HepG2 (cell line): ENCODE measurements at regions not wholly inside any gene's neighbourhood (a gene's known extent, or its start where the extent isn't known, plus 50 kb on each side); places are given as distances from the start of the nearest gene placed in this dataset.

Experiments used
- ATAC-seq: fragments of 200-7000 bp; cut with Tn5 transposase; 3 replicates; pipeline ENCODE4 v1.9.1; 2020; ENCODE audit warnings: mild to moderate bottlenecking, moderate library complexity
- BruUV-seq: library from RNA; stranded (reverse); fragments of 400-500 nt; replicated peaks from 2 replicates; lab custom pipeline; 2021; lab: Mats Ljungman, UMichigan
- CTCF ChIA-PET: fragments of 300-600 bp; formaldehyde crosslinking; extraction: SDS; loops from one replicate; lab custom pipeline; 2021; ENCODE audit warnings: low total read pairs, inconsistent platforms, low intra/inter-chr PET ratio; lab: Yijun Ruan, JAX
- POLR2A ChIA-PET: fragments of 350-600 bp; sonication (Branson Sonifier 250); formaldehyde crosslinking; loops from one replicate; lab custom pipeline; 2020; ENCODE audit warnings: antibody characterized with exemption, inconsistent platforms; lab: Yijun Ruan, JAX
- DNase-seq: peaks from one replicate; pipeline ENCODE4 v3.0.0-alpha.2; 2015; ENCODE audit warnings: low spot score
- FAIRE-seq: peaks from 3 replicates; lab custom pipeline; 2011; peaks lifted over from hg19 to GRCh38; lab: Jason Lieb, UNC
- H2AFZ ChIP-seq: one replicate; pipeline ENCODE4 v1.6.1; 2011; ENCODE audit warnings: low read length, inconsistent platforms
- H3K27ac ChIP-seq: fragments of 300-600 bp; 3 replicates; pipeline ENCODE4 v1.8.0; 2011; ENCODE audit warnings: mixed run types, mild to moderate bottlenecking, mixed read lengths, low read length, inconsistent platforms; ENCODE audit not compliant: insufficient read depth; ENCODE audit errors: extremely low read length
- H3K27me3 ChIP-seq, 2 experiments: fragments of 200-600 bp in 1 of 2; 2 replicates in 1 of 2; 3 replicates in 1 of 2; pipeline versions ENCODE4 v1.6.0 to v1.8.0; 2011; ENCODE audit warnings: low read length in 2 of 2, mild to moderate bottlenecking in 2 of 2, moderate library complexity in 2 of 2, inconsistent platforms in 1 of 2; ENCODE audit not compliant: insufficient read depth in 2 of 2, control insufficient read depth in 1 of 2
- H3K36me3 ChIP-seq, 2 experiments: fragments of 200-600 bp in 1 of 2; replicated peaks in 1 of 2; 2 replicates in 1 of 2; 3 replicates in 1 of 2; pipeline versions ENCODE4 v1.5.1 to v1.8.0; 2011; ENCODE audit warnings: low read length in 2 of 2, inconsistent platforms in 1 of 2; ENCODE audit not compliant: insufficient read depth in 2 of 2, control insufficient read depth in 1 of 2
- H3K4me1 ChIP-seq: 2 replicates; pipeline ENCODE4 v1.5.1; 2012; ENCODE audit warnings: low read length, inconsistent platforms; ENCODE audit not compliant: insufficient read depth
- H3K4me2 ChIP-seq: 2 replicates; pipeline ENCODE4 v1.6.0; 2011; ENCODE audit warnings: low read depth, low read length, inconsistent platforms
- H3K4me3 ChIP-seq, 3 experiments: fragments of 200-600 bp in 1 of 3; sonication (generic), shearing (Covaris generic) in 1 of 3; replicated peaks in 1 of 3; 2 replicates each; pipeline ENCODE4 v1.5.1; 2011 to 2016; ENCODE audit warnings: low read length in 3 of 3, inconsistent platforms in 2 of 3, low read depth in 2 of 3, mild to moderate bottlenecking in 2 of 3, control low read depth in 1 of 3, mixed read lengths in 1 of 3; ENCODE audit not compliant: insufficient read depth in 1 of 3
- H3K79me2 ChIP-seq: one replicate; pipeline ENCODE4 v1.6.1; 2011; ENCODE audit warnings: low read length, inconsistent platforms; ENCODE audit not compliant: insufficient read depth
- H3K9ac ChIP-seq: 2 replicates; pipeline ENCODE4 v1.6.0; 2011; ENCODE audit warnings: mild to moderate bottlenecking, low read depth, low read length, inconsistent platforms; ENCODE audit not compliant: insufficient read depth
- H3K9me3 ChIP-seq: 2 replicates; pipeline ENCODE4 v1.5.1; 2012; ENCODE audit warnings: mild to moderate bottlenecking, low read length
- H4K20me1 ChIP-seq: 2 replicates; pipeline ENCODE4 v1.6.0; 2011; ENCODE audit warnings: inconsistent platforms, mild to moderate bottlenecking, low read length, moderate library complexity; ENCODE audit not compliant: insufficient read depth
- ARID3A ChIP-seq: IDR thresholded peaks from 2 replicates; pipeline ENCODE4 v1.6.1; 2012; ENCODE audit warnings: low read depth, low read length, improper control_type of control experiment
- ATF3 ChIP-seq: sonication (generic); formaldehyde crosslinking; IDR thresholded peaks from 2 replicates; pipeline ENCODE4 v1.4.0; 2020; ENCODE audit warnings: missing genetic modification reagents
- BATF2 ChIP-seq: sonication (generic); formaldehyde crosslinking; IDR thresholded peaks from 2 replicates; pipeline ENCODE4 v1.8.0; 2022; ENCODE audit warnings: mild to moderate bottlenecking, missing genetic modification reagents, moderate library complexity
- CEBPB ChIP-seq: IDR thresholded peaks from 2 replicates; pipeline ENCODE4 v1.6.1; 2011; ENCODE audit warnings: low read depth, low read length, improper control_type of control experiment, borderline replicate concordance
- CEBPZ ChIP-seq: IDR thresholded peaks from 2 replicates; pipeline ENCODE4 v1.6.1; 2012; ENCODE audit warnings: low read length, improper control_type of control experiment
- FOSL1 ChIP-seq: sonication (generic); formaldehyde crosslinking; IDR thresholded peaks from 2 replicates; pipeline ENCODE4 v1.9.0; 2021; ENCODE audit warnings: missing genetic modification reagents, borderline replicate concordance
- MAFF ChIP-seq: IDR thresholded peaks from 2 replicates; pipeline ENCODE4 v1.6.1; 2011; ENCODE audit warnings: low read depth, low read length, improper control_type of control experiment
- MATR3 ChIP-seq: sonication (generic); formaldehyde crosslinking; IDR thresholded peaks from 2 replicates; pipeline ENCODE4 v1.4.0; 2020; ENCODE audit warnings: missing genetic modification reagents
- NR1H2 ChIP-seq: sonication (generic); formaldehyde crosslinking; IDR thresholded peaks from 2 replicates; pipeline ENCODE4 v1.8.1; 2022; ENCODE audit warnings: low read depth, missing genetic modification reagents, borderline replicate concordance
- PAWR ChIP-seq: sonication (generic); formaldehyde crosslinking; IDR thresholded peaks from 2 replicates; pipeline ENCODE4 v1.4.0; 2020; ENCODE audit warnings: missing genetic modification reagents, mild to moderate bottlenecking, borderline replicate concordance
- SATB2 ChIP-seq: sonication (generic); formaldehyde crosslinking; IDR thresholded peaks from 2 replicates; pipeline ENCODE4 v1.5.0; 2020; ENCODE audit warnings: missing genetic modification reagents
- THYN1 ChIP-seq: sonication (generic); formaldehyde crosslinking; IDR thresholded peaks from 2 replicates; pipeline ENCODE4 v1.8.1; 2023; ENCODE audit warnings: low read depth, mild to moderate bottlenecking, moderate library complexity, missing genetic modification reagents, borderline replicate concordance
- ZBTB7A ChIP-seq: sonication (generic); formaldehyde crosslinking; IDR thresholded peaks from 2 replicates; pipeline ENCODE4 v1.8.0; 2022; ENCODE audit warnings: mild to moderate bottlenecking, missing genetic modification reagents
- ZFP37 ChIP-seq: sonication (generic); formaldehyde crosslinking; IDR thresholded peaks from 2 replicates; pipeline ENCODE4 v1.4.0; 2020; ENCODE audit warnings: missing genetic modification reagents, borderline replicate concordance
- ZNF552 ChIP-seq: sonication (generic); formaldehyde crosslinking; IDR thresholded peaks from 2 replicates; pipeline ENCODE4 v1.9.0; 2022; ENCODE audit warnings: missing genetic modification reagents, mild to moderate bottlenecking, borderline replicate concordance
- ZNF570 ChIP-seq: sonication (generic); formaldehyde crosslinking; IDR thresholded peaks from 2 replicates; pipeline ENCODE4 v1.4.0; 2020; ENCODE audit warnings: mild to moderate bottlenecking, missing genetic modification reagents, borderline replicate concordance
- ZNF577 ChIP-seq: sonication (generic); formaldehyde crosslinking; IDR thresholded peaks from 2 replicates; pipeline ENCODE4 v1.4.0; 2020; ENCODE audit warnings: mild to moderate bottlenecking, low read depth, missing genetic modification reagents, borderline replicate concordance
- ZNF883 ChIP-seq: sonication (generic); formaldehyde crosslinking; IDR thresholded peaks from 2 replicates; pipeline ENCODE4 v1.5.1; 2020; ENCODE audit warnings: mild to moderate bottlenecking, missing genetic modification reagents; ENCODE audit errors: not compliant biosample characterization
- WGBS: methylation state at CpG from one replicate; pipeline ENCODE4 v1.1.6; 2017; ENCODE audit warnings: low lambda C conversion rate; 5-methylcytosine and 5-hydroxymethylcytosine counted together
- in situ Hi-C: cut with HindIII; loops from 2 replicates; pipeline ENCODE4 v1.10.0; 2017; ENCODE audit warnings: low pct_unique_long_range_greater_than_20kb; ENCODE audit not compliant: extremely low pct_ligation_motif_present
- intact Hi-C: fragments of 100-400 bp; cut with micrococcal nuclease; formaldehyde crosslinking; loops from one replicate; pipeline ENCODE4 v1.10.0; 2022; ENCODE audit not compliant: unreplicated experiment

DNA sequence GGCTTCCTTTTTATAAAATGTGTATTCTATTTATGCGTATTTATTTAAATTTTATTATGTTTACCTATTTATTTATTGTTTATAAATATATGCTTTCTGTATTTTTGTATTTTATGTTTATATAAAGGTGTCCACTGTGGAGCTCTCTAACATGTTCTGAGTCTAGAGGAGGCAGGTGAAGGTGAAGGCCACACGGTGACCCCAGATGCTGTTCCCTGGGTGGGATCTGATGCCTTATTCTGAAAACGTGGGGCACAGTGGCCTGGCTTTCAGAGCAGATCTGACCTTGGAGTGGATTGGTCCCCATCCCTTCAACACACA is 104.7 kb upstream of the SLC7A14 start:
- POLR2A ChIA-PET: no interaction called here
- no peak for DNase-seq
- CTCF ChIA-PET: interaction anchor here (1.2 to 3.0 kb wide), 2 partner anchors 277 to 381 kb away, joined by 7 to 32 read pairs; no protein-coding TSS in a partner anchor

More for the DNA sequence above, 104.7 kb upstream of the SLC7A14 start:
- H3K4me1 ChIP-seq: no peaks in the 10 kb centered on the region
- no peaks in the 10 kb centered on the region for H3K36me3 ChIP-seq
- in situ Hi-C loops: loop anchor here (10.0 kb wide), 1 partner anchor 276 kb away; the partner anchor contains the start of gene CLDN11
- peaks cover 0 to 6% of the 10 kb centered on the region in 2 experiments; a peak in 1 of 5 replicates for H3K27me3 ChIP-seq
- TF ChIP-seq SATB2 (CRISPR knock-in tag) (no peak), NR1H2 (CRISPR knock-in tag) (no peak), PAWR (CRISPR knock-in tag) (no peak), BATF2 (CRISPR knock-in tag) (no peak), MAFF (no peak), FOSL1 (CRISPR knock-in tag) (no peak), THYN1 (CRISPR knock-in tag) (no peak), ZNF552 (CRISPR knock-in tag) (no peak), ATF3 (no peak), ZNF570 (CRISPR knock-in tag) (no peak), MATR3 (CRISPR knock-in tag) (no peak), ZNF577 (CRISPR knock-in tag) (no peak), ZBTB7A (CRISPR knock-in tag) (no peak), CEBPB (no peak), ARID3A (no peak), CEBPZ (no peak), ZFP37 (CRISPR knock-in tag) (no peak), ZNF883 (no peak)
- TF ChIP-seq, all 625 proteins: peak for 0
- no peaks in the 10 kb centered on the region for H4K20me1 ChIP-seq
- no peak overlapping the region for H3K4me3 ChIP-seq
- no peak overlapping the region for H2AFZ ChIP-seq
- peak; percentile 22; the same call in 1 of the 3 replicates for ATAC-seq
- WGBS: 0% methylated on average over 3 of the region's 3 CpGs
- no TSS peak for BruUV-seq
- H3K4me2 ChIP-seq: no peak overlapping the region
- intact Hi-C loops: loop anchor here (1.0 to 5.0 kb wide), 2 partner anchors 122 to 276 kb away; no protein-coding TSS in a partner anchor
- H3K79me2 ChIP-seq: no peaks in the 10 kb centered on the region
- H3K9ac ChIP-seq: no peak overlapping the region
- no peaks in the 10 kb centered on the region for H3K9me3 ChIP-seq
- no peak overlapping the region for H3K27ac ChIP-seq
- FAIRE-seq: no peak
